ENCODE measurements at regions not wholly inside any gene's neighbourhood (a gene's known extent, or its start where the extent isn't known, plus 50 kb on each side); places are given as distances from the start of the nearest gene placed in this dataset.

DNA sequence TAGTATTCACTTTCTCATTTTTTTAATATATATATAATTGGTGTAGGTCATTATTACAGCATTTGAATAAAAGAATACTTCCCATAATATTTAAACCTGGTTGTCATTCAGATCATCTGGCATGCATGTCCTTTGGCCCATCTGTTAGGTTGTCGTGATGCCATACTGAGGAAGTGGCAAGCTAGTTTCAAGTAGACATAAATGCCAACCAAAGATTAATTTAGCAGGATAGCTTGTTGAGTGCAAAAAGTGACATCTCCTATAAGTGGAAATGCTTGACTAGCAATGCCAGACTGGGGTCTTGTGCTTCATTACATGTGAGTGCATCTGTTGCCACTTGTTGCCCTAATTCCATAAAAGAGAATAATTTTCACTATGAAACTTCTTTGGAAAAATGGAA, 1044.7 kb downstream of the GRIK2 start:
- TF ChIP-seq KDM1A (IDR thresholded peaks at IDR 0.05; ENCODE audit: borderline replicate concordance) = no peak
- TF ChIP-seq, protein P1, sequence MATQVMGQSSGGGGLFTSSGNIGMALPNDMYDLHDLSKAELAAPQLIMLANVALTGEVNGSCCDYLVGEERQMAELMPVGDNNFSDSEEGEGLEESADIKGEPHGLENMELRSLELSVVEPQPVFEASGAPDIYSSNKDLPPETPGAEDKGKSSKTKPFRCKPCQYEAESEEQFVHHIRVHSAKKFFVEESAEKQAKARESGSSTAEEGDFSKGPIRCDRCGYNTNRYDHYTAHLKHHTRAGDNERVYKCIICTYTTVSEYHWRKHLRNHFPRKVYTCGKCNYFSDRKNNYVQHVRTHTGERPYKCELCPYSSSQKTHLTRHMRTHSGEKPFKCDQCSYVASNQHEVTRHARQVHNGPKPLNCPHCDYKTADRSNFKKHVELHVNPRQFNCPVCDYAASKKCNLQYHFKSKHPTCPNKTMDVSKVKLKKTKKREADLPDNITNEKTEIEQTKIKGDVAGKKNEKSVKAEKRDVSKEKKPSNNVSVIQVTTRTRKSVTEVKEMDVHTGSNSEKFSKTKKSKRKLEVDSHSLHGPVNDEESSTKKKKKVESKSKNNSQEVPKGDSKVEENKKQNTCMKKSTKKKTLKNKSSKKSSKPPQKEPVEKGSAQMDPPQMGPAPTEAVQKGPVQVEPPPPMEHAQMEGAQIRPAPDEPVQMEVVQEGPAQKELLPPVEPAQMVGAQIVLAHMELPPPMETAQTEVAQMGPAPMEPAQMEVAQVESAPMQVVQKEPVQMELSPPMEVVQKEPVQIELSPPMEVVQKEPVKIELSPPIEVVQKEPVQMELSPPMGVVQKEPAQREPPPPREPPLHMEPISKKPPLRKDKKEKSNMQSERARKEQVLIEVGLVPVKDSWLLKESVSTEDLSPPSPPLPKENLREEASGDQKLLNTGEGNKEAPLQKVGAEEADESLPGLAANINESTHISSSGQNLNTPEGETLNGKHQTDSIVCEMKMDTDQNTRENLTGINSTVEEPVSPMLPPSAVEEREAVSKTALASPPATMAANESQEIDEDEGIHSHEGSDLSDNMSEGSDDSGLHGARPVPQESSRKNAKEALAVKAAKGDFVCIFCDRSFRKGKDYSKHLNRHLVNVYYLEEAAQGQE (IDR thresholded peaks at IDR 0.05; ENCODE audit: low read depth, low read length) = no peak
- TF ChIP-seq JUND (IDR thresholded peaks at IDR 0.05; ENCODE audit: low read depth, low read length) = no peak
- no peak for TF ChIP-seq CBX5 (IDR thresholded peaks at IDR 0.05; ENCODE audit: low read depth)
- TF ChIP-seq IKZF1 (conservative IDR thresholded peaks at IDR 0.05) = no peak
- TF ChIP-seq, protein P2, sequence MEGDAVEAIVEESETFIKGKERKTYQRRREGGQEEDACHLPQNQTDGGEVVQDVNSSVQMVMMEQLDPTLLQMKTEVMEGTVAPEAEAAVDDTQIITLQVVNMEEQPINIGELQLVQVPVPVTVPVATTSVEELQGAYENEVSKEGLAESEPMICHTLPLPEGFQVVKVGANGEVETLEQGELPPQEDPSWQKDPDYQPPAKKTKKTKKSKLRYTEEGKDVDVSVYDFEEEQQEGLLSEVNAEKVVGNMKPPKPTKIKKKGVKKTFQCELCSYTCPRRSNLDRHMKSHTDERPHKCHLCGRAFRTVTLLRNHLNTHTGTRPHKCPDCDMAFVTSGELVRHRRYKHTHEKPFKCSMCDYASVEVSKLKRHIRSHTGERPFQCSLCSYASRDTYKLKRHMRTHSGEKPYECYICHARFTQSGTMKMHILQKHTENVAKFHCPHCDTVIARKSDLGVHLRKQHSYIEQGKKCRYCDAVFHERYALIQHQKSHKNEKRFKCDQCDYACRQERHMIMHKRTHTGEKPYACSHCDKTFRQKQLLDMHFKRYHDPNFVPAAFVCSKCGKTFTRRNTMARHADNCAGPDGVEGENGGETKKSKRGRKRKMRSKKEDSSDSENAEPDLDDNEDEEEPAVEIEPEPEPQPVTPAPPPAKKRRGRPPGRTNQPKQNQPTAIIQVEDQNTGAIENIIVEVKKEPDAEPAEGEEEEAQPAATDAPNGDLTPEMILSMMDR (IDR thresholded peaks at IDR 0.05 in 2 of 3, conservative IDR thresholded peaks at IDR 0.05 in 1 of 3; ENCODE audit: control insufficient read depth in 2 of 3, extremely low read depth in 1 of 3, insufficient read depth in 1 of 3, low read depth in 3 of 3, low read length in 3 of 3) = no peak
- TF ChIP-seq, protein P3, sequence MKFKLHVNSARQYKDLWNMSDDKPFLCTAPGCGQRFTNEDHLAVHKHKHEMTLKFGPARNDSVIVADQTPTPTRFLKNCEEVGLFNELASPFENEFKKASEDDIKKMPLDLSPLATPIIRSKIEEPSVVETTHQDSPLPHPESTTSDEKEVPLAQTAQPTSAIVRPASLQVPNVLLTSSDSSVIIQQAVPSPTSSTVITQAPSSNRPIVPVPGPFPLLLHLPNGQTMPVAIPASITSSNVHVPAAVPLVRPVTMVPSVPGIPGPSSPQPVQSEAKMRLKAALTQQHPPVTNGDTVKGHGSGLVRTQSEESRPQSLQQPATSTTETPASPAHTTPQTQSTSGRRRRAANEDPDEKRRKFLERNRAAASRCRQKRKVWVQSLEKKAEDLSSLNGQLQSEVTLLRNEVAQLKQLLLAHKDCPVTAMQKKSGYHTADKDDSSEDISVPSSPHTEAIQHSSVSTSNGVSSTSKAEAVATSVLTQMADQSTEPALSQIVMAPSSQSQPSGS (IDR thresholded peaks at IDR 0.05; ENCODE audit: low read length) = no peak
- no peak for TF ChIP-seq POLR2AphosphoS5 (IDR thresholded peaks at IDR 0.05; ENCODE audit: low read length)
- TF ChIP-seq, protein P4, sequence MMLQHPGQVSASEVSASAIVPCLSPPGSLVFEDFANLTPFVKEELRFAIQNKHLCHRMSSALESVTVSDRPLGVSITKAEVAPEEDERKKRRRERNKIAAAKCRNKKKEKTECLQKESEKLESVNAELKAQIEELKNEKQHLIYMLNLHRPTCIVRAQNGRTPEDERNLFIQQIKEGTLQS (IDR thresholded peaks at IDR 0.05; ENCODE audit: borderline replicate concordance, extremely low read depth, low read depth, low read length) = no peak
- TF ChIP-seq SMAD5 (IDR thresholded peaks at IDR 0.05; ENCODE audit: low read depth) = no peak
- no peak for TF ChIP-seq CREM (IDR thresholded peaks at IDR 0.05; ENCODE audit: low read depth)
- TF ChIP-seq, protein P5, sequence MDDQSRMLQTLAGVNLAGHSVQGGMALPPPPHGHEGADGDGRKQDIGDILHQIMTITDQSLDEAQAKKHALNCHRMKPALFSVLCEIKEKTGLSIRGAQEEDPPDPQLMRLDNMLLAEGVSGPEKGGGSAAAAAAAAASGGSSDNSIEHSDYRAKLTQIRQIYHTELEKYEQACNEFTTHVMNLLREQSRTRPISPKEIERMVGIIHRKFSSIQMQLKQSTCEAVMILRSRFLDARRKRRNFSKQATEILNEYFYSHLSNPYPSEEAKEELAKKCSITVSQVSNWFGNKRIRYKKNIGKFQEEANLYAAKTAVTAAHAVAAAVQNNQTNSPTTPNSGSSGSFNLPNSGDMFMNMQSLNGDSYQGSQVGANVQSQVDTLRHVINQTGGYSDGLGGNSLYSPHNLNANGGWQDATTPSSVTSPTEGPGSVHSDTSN (IDR thresholded peaks at IDR 0.05; ENCODE audit: insufficient replicate concordance, low read depth, low read length) = no peak
- no peak for TF ChIP-seq SRF (IDR thresholded peaks at IDR 0.05; ENCODE audit: low read depth in 2 of 2, low read length in 2 of 2)
